DMS 273 treated with DMSO at 0.1 percent for 48 hours (cell line): ENCODE measurements at regions not wholly inside any gene's neighbourhood (a gene's known extent, or its start where the extent isn't known, plus 50 kb on each side); places are given as distances from the start of the nearest gene placed in this dataset.
A peak's percentile ranks its signal among the peaks of the same experiment; 100 is the strongest.
"Not testable (repeated sequence)": the region's sequence is repeated elsewhere in the genome, so short reads cannot be mapped to it uniquely, and the experiment has no call there.

Source experiments
- DNase-seq: peaks from one replicate; lab custom pipeline; 2025; lab: John Stamatoyannopoulos, UW

GRCh38 chr10:22824984-22825383, 102.9 kb upstream of the ARMC3 start:
- no peak for DNase-seq

- DNase-seq, result no peak
Observed at GRCh38 chr10:22824520-22824919, 103.3 kb upstream of the ARMC3 start.

- DNase-seq, result no peak
Observed at GRCh38 chr10:22823109-22823508, 104.7 kb upstream of the ARMC3 start.

- DNase-seq, result not testable (repeated sequence)
Observed at GRCh38 chr10:22821921-22822320, 105.9 kb upstream of the ARMC3 start.

GRCh38 chr10:22821501-22821900, 106.4 kb upstream of the ARMC3 start:
- no peak for DNase-seq

GRCh38 chr10:22816298-22816653, 101.9 kb upstream of the PIP4K2A start:
- DNase-seq, result no peak

- no peak for DNase-seq
Observed at GRCh38 chr10:22810643-22811465, 96.5 kb upstream of the PIP4K2A start.

- DNase-seq, result no peak
Observed at GRCh38 chr10:22807238-22807637, 92.9 kb upstream of the PIP4K2A start.

GRCh38 chr10:22805304-22805703, 90.9 kb upstream of the PIP4K2A start:
- no peak for DNase-seq

GRCh38 chr10:22803261-22803885, 89.0 kb upstream of the PIP4K2A start:
- no peak for DNase-seq

GRCh38 chr10:22801785-22802184, 87.4 kb upstream of the PIP4K2A start:
- no peak for DNase-seq

- DNase-seq, result not testable (repeated sequence)
Observed at GRCh38 chr10:22797796-22798195, 83.4 kb upstream of the PIP4K2A start.

GRCh38 chr10:22795546-22795945, 81.2 kb upstream of the PIP4K2A start:
- DNase-seq, result no peak

- DNase-seq, result no peak
Observed at GRCh38 chr10:22792161-22792560, 77.8 kb upstream of the PIP4K2A start.

GRCh38 chr10:22791665-22792064, 77.3 kb upstream of the PIP4K2A start:
- DNase-seq, result no peak

GRCh38 chr10:22784668-22785067, 70.3 kb upstream of the PIP4K2A start:
- DNase-seq, result no peak

- no peak for DNase-seq
Observed at GRCh38 chr10:22783807-22784206, 69.4 kb upstream of the PIP4K2A start.

- DNase-seq, result peak; percentile 90
Observed at GRCh38 chr10:22780474-22780885, 66.1 kb upstream of the PIP4K2A start.

- DNase-seq, result no peak
Observed at GRCh38 chr10:22779331-22780019, 65.1 kb upstream of the PIP4K2A start.

GRCh38 chr10:22774102-22774501, 59.7 kb upstream of the PIP4K2A start:
- no peak for DNase-seq

GRCh38 chr10:22771631-22772030, 57.3 kb upstream of the PIP4K2A start:
- DNase-seq, result not testable (repeated sequence)

- no peak for DNase-seq
Observed at GRCh38 chr10:22770270-22770669, 55.9 kb upstream of the PIP4K2A start.

- no peak for DNase-seq
Observed at GRCh38 chr10:22767859-22768258, 53.5 kb upstream of the PIP4K2A start.
